Prostate gland (tissue), 2 donors: ENCODE measurements at regions not wholly inside any gene's neighbourhood (a gene's known extent, or its start where the extent isn't known, plus 50 kb on each side); places are given as distances from the start of the nearest gene placed in this dataset.

Source experiments
- CTCF ChIP-seq, 4 experiments: fragments of 200-600 bp in 2 of 4; fragments of 450-650 bp in 2 of 4; sonication (generic) in 2 of 4; IDR thresholded peaks; 1 replicate in 3 of 4; 2 replicates in 1 of 4; pipeline ENCODE4 v1.5.1; 2016 to 2019; ENCODE audit warnings: antibody characterized with exemption in 4 of 4, mild to moderate bottlenecking in 2 of 4, moderate library complexity in 2 of 4
- POLR2A ChIP-seq: fragments of 450-650 bp; IDR thresholded peaks from one replicate; pipeline ENCODE4 v1.6.1; 2016; ENCODE audit warnings: antibody characterized with exemption, mild to moderate bottlenecking

GRCh38 chr3:178060407-178060806 lies 475.8 kb upstream of the KCNMB2 start:
- no peak for TF ChIP-seq CTCF (IDR thresholded peaks at IDR 0.05)
- no peak for TF ChIP-seq POLR2A
